ENCODE measurements at regions not wholly inside any gene's neighbourhood (a gene's known extent, or its start where the extent isn't known, plus 50 kb on each side); places are given as distances from the start of the nearest gene placed in this dataset.
A peak's percentile ranks its signal among the peaks of the same experiment; 100 is the strongest.

GRCh38 chr18:65239787-65240186 lies 511.0 kb upstream of the CDH7 start:
- Histone ChIP-seq H3K79me2 (ENCODE audit: low read length) (no peaks in the 10 kb centered on the region), H3K4me2 (ENCODE audit: low read length) (no peak overlapping the region), H3K27ac (ENCODE audit: low read length) (no peak overlapping the region), H3K9me3 (ENCODE audit: low read length) (no peaks in the 10 kb centered on the region), H3F3A (ENCODE audit: low read length, unreplicated experiment) (no peaks in the 10 kb centered on the region), H3K9ac (ENCODE audit: low read length) (no peak overlapping the region), H3K4me3 (ENCODE audit: low read length) (no peak overlapping the region), H3K9me2 (replicated peaks; ENCODE audit: low read length) (no peaks in the 10 kb centered on the region), H2AFZ (ENCODE audit: low read length) (no peak overlapping the region), H4K20me1 (ENCODE audit: low read length) (no peaks in the 10 kb centered on the region), H3K4me1 (ENCODE audit: insufficient read depth, low read length) (no peaks in the 10 kb centered on the region), H3K36me3 (ENCODE audit: low read depth, low read length) (no peaks in the 10 kb centered on the region), H3K27me3 (ENCODE audit: low read length) (no peaks in the 10 kb centered on the region)
- intact Hi-C loops (cut with micrococcal nuclease), result loop anchor here (10.0 kb wide), 1 partner anchor 195 kb away; no protein-coding TSS in a partner anchor
- ChIA-PET POLR2A (ENCODE audit: unreplicated experiment) (no interaction called here), CTCF (no interaction called here)
- ATAC-seq, result no peak
- TF ChIP-seq CTCF (conservative IDR thresholded peaks at IDR 0.05; ENCODE audit: low read depth, low read length) (no peak), EZH2 (IDR thresholded peaks at IDR 0.05; ENCODE audit: low read length, unreplicated experiment) (no peak), EZH2phosphoT487 (IDR thresholded peaks at IDR 0.05; ENCODE audit: borderline replicate concordance, low read length) (no peak)
- no peak for DNase-seq
- no TSS peak for BruUV-seq (replicated peaks)

GRCh38 chr18:65235966-65236624 lies 514.7 kb upstream of the CDH7 start:
- intact Hi-C loops (cut with micrococcal nuclease), result loop anchor here (10.0 kb wide), 1 partner anchor 199 kb away; no protein-coding TSS in a partner anchor
- no TSS peak for BruUV-seq (replicated peaks)
- Histone ChIP-seq H3K36me3 (ENCODE audit: low read depth, low read length) (no peaks in the 10 kb centered on the region), H4K20me1 (ENCODE audit: low read length) (no peaks in the 10 kb centered on the region), H3K4me2 (ENCODE audit: low read length) (peak overlapping the region; percentile 14), H3K27me3 (ENCODE audit: low read length) (no peaks in the 10 kb centered on the region), H3K27ac (ENCODE audit: low read length) (no peak overlapping the region), H2AFZ (ENCODE audit: low read length) (peak overlapping the region; percentile 26), H3K4me3 (ENCODE audit: low read length) (no peak overlapping the region), H3K4me1 (ENCODE audit: insufficient read depth, low read length) (no peaks in the 10 kb centered on the region), H3K79me2 (ENCODE audit: low read length) (no peaks in the 10 kb centered on the region), H3K9me3 (ENCODE audit: low read length) (no peaks in the 10 kb centered on the region), H3K9me2 (replicated peaks; ENCODE audit: low read length) (no peaks in the 10 kb centered on the region), H3K9ac (ENCODE audit: low read length) (no peak overlapping the region), H3F3A (ENCODE audit: low read length, unreplicated experiment) (no peaks in the 10 kb centered on the region)
- TF ChIP-seq CTCF (conservative IDR thresholded peaks at IDR 0.05; ENCODE audit: low read depth, low read length), result no peak
- no peak for TF ChIP-seq EZH2 (IDR thresholded peaks at IDR 0.05; ENCODE audit: low read length, unreplicated experiment)
- no peak for TF ChIP-seq EZH2phosphoT487 (IDR thresholded peaks at IDR 0.05; ENCODE audit: borderline replicate concordance, low read length)
- ChIA-PET POLR2A (ENCODE audit: unreplicated experiment) (no interaction called here), CTCF (interaction anchor here (0.9 kb wide), 1 partner anchor 8 kb away, joined by 3 read pairs; no protein-coding TSS in a partner anchor)
- DNase-seq (peak; percentile 62), ATAC-seq (peak; percentile 88)

GRCh38 chr18:65230311-65230710 lies 520.5 kb upstream of the CDH7 start:
- CTCF ChIA-PET, result no interaction called here
- H3K27me3 ChIP-seq (ENCODE audit: low read length), result no peaks in the 10 kb centered on the region
- no TSS peak for BruUV-seq (replicated peaks)
- ATAC-seq (no peak), DNase-seq (no peak)
- H3K9me2 ChIP-seq (replicated peaks; ENCODE audit: low read length), result no peaks in the 10 kb centered on the region
- no peaks in the 10 kb centered on the region for H3K9me3 ChIP-seq (ENCODE audit: low read length)
- POLR2A ChIA-PET (ENCODE audit: unreplicated experiment), result no interaction called here
- H4K20me1 ChIP-seq (ENCODE audit: low read length), result no peaks in the 10 kb centered on the region
- no peak overlapping the region for H2AFZ ChIP-seq (ENCODE audit: low read length)
- no peaks in the 10 kb centered on the region for H3F3A ChIP-seq (ENCODE audit: low read length, unreplicated experiment)
- no peak overlapping the region for H3K4me3 ChIP-seq (ENCODE audit: low read length)
- no peaks in the 10 kb centered on the region for H3K4me1 ChIP-seq (ENCODE audit: insufficient read depth, low read length)
- H3K27ac ChIP-seq (ENCODE audit: low read length), result no peak overlapping the region
- no peak overlapping the region for H3K9ac ChIP-seq (ENCODE audit: low read length)
- H3K36me3 ChIP-seq (ENCODE audit: low read depth, low read length), result no peaks in the 10 kb centered on the region
- H3K4me2 ChIP-seq (ENCODE audit: low read length), result no peak overlapping the region
- TF ChIP-seq EZH2 (IDR thresholded peaks at IDR 0.05; ENCODE audit: low read length, unreplicated experiment) (no peak), CTCF (conservative IDR thresholded peaks at IDR 0.05; ENCODE audit: low read depth, low read length) (no peak), EZH2phosphoT487 (IDR thresholded peaks at IDR 0.05; ENCODE audit: borderline replicate concordance, low read length) (no peak)
- intact Hi-C loops (cut with micrococcal nuclease), result loop anchor here (10.0 kb wide), 1 partner anchor 204 kb away; no protein-coding TSS in a partner anchor
- H3K79me2 ChIP-seq (ENCODE audit: low read length), result no peaks in the 10 kb centered on the region

Data from PC-3 (cell line).